HEK293 (cell line): ENCODE measurements at regions not wholly inside any gene's neighbourhood (a gene's known extent, or its start where the extent isn't known, plus 50 kb on each side); places are given as distances from the start of the nearest gene placed in this dataset.

ENCODE experiments used
- CTCF ChIA-PET: fragments of 350-600 bp; formaldehyde crosslinking; extraction: SDS; loops from one replicate; lab custom pipeline; 2021; ENCODE audit warnings: antibody characterized with exemption; lab: Yijun Ruan, JAX
- POLR2A ChIA-PET: fragments of 300-600 bp; formaldehyde crosslinking; extraction: SDS; loops from one replicate; lab custom pipeline; 2020; ENCODE audit warnings: antibody characterized with exemption, inconsistent platforms; lab: Yijun Ruan, JAX
- H3K27ac ChIP-seq: fragments of 200-500 bp; sonication (Bioruptor generic); 2 replicates; pipeline ENCODE4 v1.5.1; 2014; ENCODE audit warnings: low read depth, low read length, control low read depth, inconsistent platforms; ENCODE audit errors: extremely low read depth
- H3K36me3 ChIP-seq, 2 experiments: fragments of 200-500 bp in 1 of 2; sonication (Bioruptor generic) in 1 of 2; 1 replicate in 1 of 2; 2 replicates in 1 of 2; pipeline ENCODE4 v1.5.1; 2014 to 2017; ENCODE audit warnings: inconsistent platforms in 2 of 2, low read length in 2 of 2; ENCODE audit not compliant: control insufficient read depth in 2 of 2, insufficient read depth in 1 of 2
- H3K4me1 ChIP-seq: fragments of 200-500 bp; sonication (Bioruptor generic); 2 replicates; pipeline ENCODE4 v1.5.1; 2014; ENCODE audit warnings: mild to moderate bottlenecking, low read length, inconsistent platforms; ENCODE audit not compliant: control insufficient read depth, insufficient read depth
- H3K4me3 ChIP-seq: 2 replicates; pipeline ENCODE4 v1.5.1; 2011; ENCODE audit warnings: low read depth, mild to moderate bottlenecking, control low read depth, low read length, moderate library complexity
- H3K9me3 ChIP-seq: fragments of 200-500 bp; sonication (Bioruptor generic); 2 replicates; pipeline ENCODE4 v1.5.1; 2014; ENCODE audit warnings: low read depth, low read length, inconsistent platforms; ENCODE audit not compliant: control insufficient read depth, insufficient read depth
- FEZF1 ChIP-seq: fragments of 450-650 bp; formaldehyde crosslinking; IDR thresholded peaks from 2 replicates; pipeline ENCODE4 v1.5.1; 2016; ENCODE audit warnings: missing biosample characterization, missing genetic modification characterization
- KLF1 ChIP-seq: fragments of 450-650 bp; formaldehyde crosslinking; IDR thresholded peaks from 2 replicates; pipeline ENCODE4 v1.5.1; 2016; ENCODE audit warnings: missing biosample characterization, missing genetic modification characterization
- SP7 ChIP-seq: fragments of 450-650 bp; formaldehyde crosslinking; IDR thresholded peaks from 2 replicates; pipeline ENCODE4 v1.5.1; 2016; ENCODE audit warnings: missing biosample characterization, missing genetic modification characterization
- ZNF10 ChIP-seq: fragments of 450-650 bp; formaldehyde crosslinking; IDR thresholded peaks from 2 replicates; pipeline ENCODE4 v1.5.1; 2017; ENCODE audit warnings: missing biosample characterization, missing genetic modification characterization
- ZNF146 ChIP-seq: fragments of 450-650 bp; formaldehyde crosslinking; IDR thresholded peaks from 2 replicates; pipeline ENCODE4 v1.5.1; 2016; ENCODE audit warnings: missing biosample characterization, missing genetic modification characterization
- ZNF248 ChIP-seq: fragments of 450-650 bp; formaldehyde crosslinking; IDR thresholded peaks from 2 replicates; pipeline ENCODE4 v1.5.1; 2017; ENCODE audit warnings: missing biosample characterization, missing genetic modification characterization
- ZNF544 ChIP-seq: fragments of 450-650 bp; formaldehyde crosslinking; IDR thresholded peaks from 2 replicates; pipeline ENCODE4 v1.5.0; 2017; ENCODE audit warnings: missing biosample characterization, missing genetic modification characterization
- ZNF677 ChIP-seq: fragments of 450-650 bp; IDR thresholded peaks from 2 replicates; pipeline ENCODE4 v1.5.0; 2018; ENCODE audit warnings: missing biosample characterization, mild to moderate bottlenecking, missing genetic modification characterization, moderate library complexity
- ZNF707 ChIP-seq: fragments of 450-650 bp; formaldehyde crosslinking; IDR thresholded peaks from 2 replicates; pipeline ENCODE4 v1.5.1; 2016; ENCODE audit warnings: missing biosample characterization, missing genetic modification characterization
- ZNF747 ChIP-seq: fragments of 450-650 bp; formaldehyde crosslinking; IDR thresholded peaks from 2 replicates; pipeline ENCODE4 v1.5.1; 2016; ENCODE audit warnings: missing biosample characterization, missing genetic modification characterization
- TF ChIP-seq, protein P1 (sequence below): fragments of 450-650 bp; formaldehyde crosslinking; IDR thresholded peaks from 2 replicates; pipeline ENCODE4 v1.5.1; 2016; ENCODE audit warnings: missing biosample characterization, missing genetic modification characterization
- TF ChIP-seq, protein P2 (sequence below): fragments of 450-650 bp; formaldehyde crosslinking; IDR thresholded peaks from 2 replicates; pipeline ENCODE4 v1.5.1; 2016; ENCODE audit warnings: missing biosample characterization, missing genetic modification characterization
- TF ChIP-seq, protein P3 (sequence below): fragments of 450-650 bp; formaldehyde crosslinking; IDR thresholded peaks from 2 replicates; pipeline ENCODE4 v1.5.1; 2017; ENCODE audit warnings: missing biosample characterization, mild to moderate bottlenecking, missing genetic modification characterization, moderate library complexity
- TF ChIP-seq, protein P4 (sequence below): fragments of 450-650 bp; formaldehyde crosslinking; IDR thresholded peaks from 2 replicates; pipeline ENCODE4 v1.5.1; 2016; ENCODE audit warnings: missing biosample characterization, missing genetic modification characterization

DNA sequence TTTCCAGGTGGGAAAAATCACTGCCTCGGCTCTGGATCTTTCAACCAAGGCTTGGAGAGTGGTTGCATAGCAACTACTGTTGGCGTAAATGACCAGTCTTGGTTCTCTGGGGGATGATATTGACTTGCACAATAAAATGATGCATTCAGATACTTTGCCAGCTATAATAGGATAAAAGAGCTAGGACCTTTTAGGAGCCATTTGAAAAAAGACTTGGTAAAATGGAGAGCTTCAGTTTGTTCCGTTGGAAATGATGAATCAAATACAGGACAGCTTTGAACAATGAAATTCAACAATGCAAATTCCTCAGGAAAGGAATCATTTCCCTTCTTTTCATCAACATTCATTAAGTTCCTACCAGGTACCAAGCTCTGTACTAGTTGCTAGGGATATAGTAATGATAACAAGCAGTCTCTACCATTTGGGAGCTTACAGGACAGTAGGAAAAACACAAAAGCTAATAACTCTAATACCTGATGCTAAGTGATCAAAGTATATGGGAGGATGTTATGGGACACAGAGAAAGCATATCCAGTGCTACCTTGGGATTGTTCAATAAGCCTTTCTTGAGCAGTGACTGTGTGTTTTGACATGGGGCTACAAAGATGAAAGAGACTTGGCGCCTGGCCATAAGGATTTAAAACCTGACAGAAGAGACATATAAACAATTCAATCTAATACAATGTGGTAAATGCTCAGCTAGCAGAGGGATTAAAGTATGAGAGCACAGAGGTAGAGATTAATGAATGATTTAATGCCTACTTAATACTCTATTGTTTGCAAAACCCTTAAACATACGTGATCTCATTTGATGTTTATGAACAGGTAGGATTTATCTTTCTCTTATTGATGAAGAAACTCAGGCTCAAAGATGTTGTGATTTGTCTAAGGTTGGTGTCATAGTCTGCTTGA is 110.7 kb downstream of the QPCT start:
- no peak overlapping the region for H3K27ac ChIP-seq
- no peak for TF ChIP-seq FEZF1 (tag by site-specific recombination)
- TF ChIP-seq ZNF677: no peak
- no peak for TF ChIP-seq KLF1
- TF ChIP-seq, protein P1, sequence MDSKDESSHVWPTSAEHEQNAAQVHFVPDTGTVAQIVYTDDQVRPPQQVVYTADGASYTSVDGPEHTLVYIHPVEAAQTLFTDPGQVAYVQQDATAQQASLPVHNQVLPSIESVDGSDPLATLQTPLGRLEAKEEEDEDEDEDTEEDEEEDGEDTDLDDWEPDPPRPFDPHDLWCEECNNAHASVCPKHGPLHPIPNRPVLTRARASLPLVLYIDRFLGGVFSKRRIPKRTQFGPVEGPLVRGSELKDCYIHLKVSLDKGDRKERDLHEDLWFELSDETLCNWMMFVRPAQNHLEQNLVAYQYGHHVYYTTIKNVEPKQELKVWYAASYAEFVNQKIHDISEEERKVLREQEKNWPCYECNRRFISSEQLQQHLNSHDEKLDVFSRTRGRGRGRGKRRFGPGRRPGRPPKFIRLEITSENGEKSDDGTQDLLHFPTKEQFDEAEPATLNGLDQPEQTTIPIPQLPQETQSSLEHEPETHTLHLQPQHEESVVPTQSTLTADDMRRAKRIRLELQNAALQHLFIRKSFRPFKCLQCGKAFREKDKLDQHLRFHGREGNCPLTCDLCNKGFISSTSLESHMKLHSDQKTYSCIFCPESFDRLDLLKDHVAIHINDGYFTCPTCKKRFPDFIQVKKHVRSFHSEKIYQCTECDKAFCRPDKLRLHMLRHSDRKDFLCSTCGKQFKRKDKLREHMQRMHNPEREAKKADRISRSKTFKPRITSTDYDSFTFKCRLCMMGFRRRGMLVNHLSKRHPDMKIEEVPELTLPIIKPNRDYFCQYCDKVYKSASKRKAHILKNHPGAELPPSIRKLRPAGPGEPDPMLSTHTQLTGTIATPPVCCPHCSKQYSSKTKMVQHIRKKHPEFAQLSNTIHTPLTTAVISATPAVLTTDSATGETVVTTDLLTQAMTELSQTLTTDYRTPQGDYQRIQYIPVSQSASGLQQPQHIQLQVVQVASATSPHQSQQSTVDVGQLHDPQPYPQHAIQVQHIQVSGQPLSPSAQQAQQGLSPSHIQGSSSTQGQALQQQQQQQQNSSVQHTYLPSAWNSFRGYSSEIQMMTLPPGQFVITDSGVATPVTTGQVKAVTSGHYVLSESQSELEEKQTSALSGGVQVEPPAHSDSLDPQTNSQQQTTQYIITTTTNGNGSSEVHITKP: no peak
- no peak for TF ChIP-seq ZNF10 (tag by site-specific recombination)
- TF ChIP-seq, protein P2, sequence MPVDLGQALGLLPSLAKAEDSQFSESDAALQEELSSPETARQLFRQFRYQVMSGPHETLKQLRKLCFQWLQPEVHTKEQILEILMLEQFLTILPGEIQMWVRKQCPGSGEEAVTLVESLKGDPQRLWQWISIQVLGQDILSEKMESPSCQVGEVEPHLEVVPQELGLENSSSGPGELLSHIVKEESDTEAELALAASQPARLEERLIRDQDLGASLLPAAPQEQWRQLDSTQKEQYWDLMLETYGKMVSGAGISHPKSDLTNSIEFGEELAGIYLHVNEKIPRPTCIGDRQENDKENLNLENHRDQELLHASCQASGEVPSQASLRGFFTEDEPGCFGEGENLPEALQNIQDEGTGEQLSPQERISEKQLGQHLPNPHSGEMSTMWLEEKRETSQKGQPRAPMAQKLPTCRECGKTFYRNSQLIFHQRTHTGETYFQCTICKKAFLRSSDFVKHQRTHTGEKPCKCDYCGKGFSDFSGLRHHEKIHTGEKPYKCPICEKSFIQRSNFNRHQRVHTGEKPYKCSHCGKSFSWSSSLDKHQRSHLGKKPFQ (tag by site-specific recombination): no peak
- TF ChIP-seq ZNF747: no peak
- TF ChIP-seq ZNF544 (tag by site-specific recombination): no peak
- TF ChIP-seq, all 188 proteins: peak for 0
- Histone ChIP-seq H3K36me3 (no peaks in the 10 kb centered on the region), H3K4me3 (no peak overlapping the region), H3K4me1 (peaks cover 2% of the 10 kb centered on the region), H3K9me3 (no peaks in the 10 kb centered on the region)
- CTCF ChIA-PET: interaction anchor here (0.9 to 1.5 kb wide), 2 partner anchors 12 to 422 kb away, joined by 3 read pairs; no protein-coding TSS in a partner anchor
- POLR2A ChIA-PET: no interaction called here

DNA sequence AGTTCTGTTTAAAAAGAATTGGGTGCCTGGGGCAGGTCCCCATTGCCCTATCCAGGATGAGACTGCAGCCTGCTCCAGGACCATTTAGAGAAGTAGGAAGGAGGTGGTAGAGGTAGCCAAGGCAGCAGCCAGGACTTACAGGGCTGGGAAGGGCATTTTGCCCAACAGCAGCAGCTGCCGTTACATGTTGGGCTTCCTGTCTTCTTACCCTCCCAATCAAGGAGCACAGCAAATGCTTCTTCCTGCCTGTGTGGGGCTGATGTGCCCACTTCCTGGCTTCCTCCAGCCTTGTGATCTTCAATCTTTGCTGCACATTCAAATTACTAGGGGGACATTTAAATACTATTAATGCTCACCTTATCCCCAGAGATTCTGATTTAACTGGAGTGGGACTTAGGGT is 112.0 kb downstream of the QPCT start:
- Histone ChIP-seq H3K9me3 (no peaks in the 10 kb centered on the region), H3K27ac (no peak overlapping the region), H3K4me1 (no peaks in the 10 kb centered on the region; the same call in 1 of the 2 replicates), H3K4me3 (no peak overlapping the region), H3K36me3 (no peaks in the 10 kb centered on the region)
- ChIA-PET CTCF (no interaction called here), POLR2A (no interaction called here)
- TF ChIP-seq ZNF707 (tag by site-specific recombination): no peak
- TF ChIP-seq ZNF146 (tag by site-specific recombination): no peak
- TF ChIP-seq ZNF248 (tag by site-specific recombination): no peak
- no peak for TF ChIP-seq SP7 (tag by site-specific recombination)
- TF ChIP-seq, protein P3, sequence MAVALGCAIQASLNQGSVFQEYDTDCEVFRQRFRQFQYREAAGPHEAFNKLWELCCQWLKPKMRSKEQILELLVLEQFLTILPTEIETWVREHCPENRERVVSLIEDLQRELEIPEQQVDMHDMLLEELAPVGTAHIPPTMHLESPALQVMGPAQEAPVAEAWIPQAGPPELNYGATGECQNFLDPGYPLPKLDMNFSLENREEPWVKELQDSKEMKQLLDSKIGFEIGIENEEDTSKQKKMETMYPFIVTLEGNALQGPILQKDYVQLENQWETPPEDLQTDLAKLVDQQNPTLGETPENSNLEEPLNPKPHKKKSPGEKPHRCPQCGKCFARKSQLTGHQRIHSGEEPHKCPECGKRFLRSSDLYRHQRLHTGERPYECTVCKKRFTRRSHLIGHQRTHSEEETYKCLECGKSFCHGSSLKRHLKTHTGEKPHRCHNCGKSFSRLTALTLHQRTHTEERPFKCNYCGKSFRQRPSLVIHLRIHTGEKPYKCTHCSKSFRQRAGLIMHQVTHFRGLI (tag by site-specific recombination): peak; percentile 82
- TF ChIP-seq, protein P4, sequence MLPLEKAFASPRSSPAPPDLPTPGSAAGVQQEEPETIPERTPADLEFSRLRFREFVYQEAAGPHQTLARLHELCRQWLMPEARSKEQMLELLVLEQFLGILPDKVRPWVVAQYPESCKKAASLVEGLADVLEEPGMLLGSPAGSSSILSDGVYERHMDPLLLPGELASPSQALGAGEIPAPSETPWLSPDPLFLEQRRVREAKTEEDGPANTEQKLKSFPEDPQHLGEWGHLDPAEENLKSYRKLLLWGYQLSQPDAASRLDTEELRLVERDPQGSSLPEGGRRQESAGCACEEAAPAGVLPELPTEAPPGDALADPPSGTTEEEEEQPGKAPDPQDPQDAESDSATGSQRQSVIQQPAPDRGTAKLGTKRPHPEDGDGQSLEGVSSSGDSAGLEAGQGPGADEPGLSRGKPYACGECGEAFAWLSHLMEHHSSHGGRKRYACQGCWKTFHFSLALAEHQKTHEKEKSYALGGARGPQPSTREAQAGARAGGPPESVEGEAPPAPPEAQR: no peak
